GM13977 (cell line): ENCODE measurements at regions not wholly inside any gene's neighbourhood (a gene's known extent, or its start where the extent isn't known, plus 50 kb on each side); places are given as distances from the start of the nearest gene placed in this dataset.

Experiments
- DNase-seq: peaks from one replicate; pipeline ENCODE4 v3.0.0; 2012; ENCODE audit warnings: low spot score
- CTCF ChIP-seq: IDR thresholded peaks from 2 replicates; pipeline ENCODE4 v1.5.1; 2012; ENCODE audit warnings: mild to moderate bottlenecking, control low read depth; ENCODE audit not compliant: insufficient read depth; ENCODE audit errors: extremely low read depth, missing control alignments
- in situ Hi-C: fragments of 300-500 bp; cut with MboI; formaldehyde crosslinking; loops from one replicate; pipeline ENCODE4 v1.12.0; 2022; ENCODE audit warnings: low sequenced_read_pairs, low pct_unique_long_range_greater_than_20kb, mixed read lengths, inconsistent platforms; ENCODE audit not compliant: unreplicated experiment

GRCh38 chr4:57278780-57279179 is 168.6 kb upstream of the IGFBP7 start:
- no peak for DNase-seq
- in situ Hi-C loops: no loop called here
- TF ChIP-seq CTCF: no peak

GRCh38 chr4:57274082-57274481 is 163.9 kb upstream of the IGFBP7 start:
- in situ Hi-C loops: no loop called here
- no peak for DNase-seq
- no peak for TF ChIP-seq CTCF

- in situ Hi-C loops: no loop called here
- TF ChIP-seq CTCF: no peak
- no peak for DNase-seq
Measured at GRCh38 chr4:57270346-57270745, 160.2 kb upstream of the IGFBP7 start.

GRCh38 chr4:57265831-57266582 is 155.8 kb upstream of the IGFBP7 start:
- in situ Hi-C loops: no loop called here
- TF ChIP-seq CTCF: no peak
- DNase-seq: no peak

GRCh38 chr4:57254754-57255153 is 144.6 kb upstream of the IGFBP7 start:
- TF ChIP-seq CTCF: no peak
- no peak for DNase-seq
- in situ Hi-C loops: no loop called here

GRCh38 chr4:57249083-57249482 is 138.9 kb upstream of the IGFBP7 start:
- in situ Hi-C loops: no loop called here
- DNase-seq: no peak
- no peak for TF ChIP-seq CTCF

GRCh38 chr4:57243076-57243475 is 132.9 kb upstream of the IGFBP7 start:
- DNase-seq: no peak
- TF ChIP-seq CTCF: no peak
- in situ Hi-C loops: no loop called here
